ENCODE measurements at regions not wholly inside any gene's neighbourhood (a gene's known extent, or its start where the extent isn't known, plus 50 kb on each side); places are given as distances from the start of the nearest gene placed in this dataset.

DNA sequence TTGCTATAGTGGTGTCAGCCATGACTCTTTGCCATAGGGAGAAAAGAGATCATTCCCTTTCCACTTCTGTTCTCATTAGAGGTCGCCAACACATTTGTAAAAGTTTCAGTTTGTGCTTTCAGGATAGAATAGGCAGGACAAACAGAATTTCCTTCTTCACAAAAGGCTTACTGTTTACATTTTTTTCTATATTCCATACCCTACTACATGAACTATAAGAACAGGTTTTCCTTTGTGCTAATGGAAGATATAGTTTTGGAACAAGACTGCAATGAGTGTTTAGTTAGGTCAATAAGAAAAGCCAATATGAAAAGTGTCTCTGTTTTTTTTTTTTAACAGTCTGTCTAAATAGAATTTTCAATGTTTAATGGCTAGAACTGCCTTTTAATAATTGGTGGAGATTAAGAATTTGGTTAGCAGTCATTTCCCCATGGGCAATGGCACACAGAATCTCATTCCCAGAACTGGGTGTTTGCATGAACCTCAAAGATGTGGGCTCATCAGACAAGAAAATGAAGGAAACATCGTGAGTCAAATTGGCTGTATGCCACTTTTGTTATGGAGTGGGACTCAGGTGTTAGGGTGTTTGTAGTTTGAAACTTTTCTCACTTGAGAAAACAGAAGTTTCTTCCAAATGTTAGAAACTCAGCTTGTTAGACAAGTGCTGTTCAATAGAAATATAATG, 75.2 kb upstream of the PRLR start:
- Histone ChIP-seq H3K36me3 (ENCODE audit: insufficient read depth) (no peaks in the 10 kb centered on the region), H2AFZ (ENCODE audit: low read depth) (no peak overlapping the region)

DNA sequence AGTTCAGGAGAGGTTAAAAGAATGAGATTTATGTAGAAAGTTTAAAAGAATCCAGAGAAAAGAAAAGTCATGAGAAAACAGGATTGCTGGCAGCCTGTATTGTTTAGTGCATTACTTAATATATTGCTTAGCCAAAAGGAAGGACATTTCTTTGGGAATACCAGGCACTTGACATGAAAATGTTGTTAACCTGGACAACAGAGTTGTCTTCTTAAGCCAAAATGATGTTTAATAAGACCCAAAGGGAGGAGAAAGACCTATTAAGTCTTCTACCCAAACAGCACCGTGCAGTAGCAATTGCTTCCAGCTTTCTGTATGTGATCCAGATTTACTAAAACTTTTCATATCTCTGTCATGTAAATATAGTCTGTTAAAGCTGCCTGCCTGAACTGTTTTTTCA, 74.0 kb upstream of the PRLR start:
- H2AFZ ChIP-seq (ENCODE audit: low read depth): no peak overlapping the region
- no peak overlapping the region for H3K4me2 ChIP-seq
- H3K79me2 ChIP-seq (ENCODE audit: insufficient read depth, low read depth): no peaks in the 10 kb centered on the region
- no peak overlapping the region for H3K27ac ChIP-seq
- H4K20me1 ChIP-seq (ENCODE audit: insufficient read depth): no peaks in the 10 kb centered on the region
- no peak overlapping the region for H3K4me3 ChIP-seq (IDR thresholded peaks at IDR 0.05; ENCODE audit: insufficient read depth, low read depth, low read length)
- no peaks in the 10 kb centered on the region for H3K27me3 ChIP-seq (ENCODE audit: insufficient read depth, low read depth)
- TF ChIP-seq, protein P1, sequence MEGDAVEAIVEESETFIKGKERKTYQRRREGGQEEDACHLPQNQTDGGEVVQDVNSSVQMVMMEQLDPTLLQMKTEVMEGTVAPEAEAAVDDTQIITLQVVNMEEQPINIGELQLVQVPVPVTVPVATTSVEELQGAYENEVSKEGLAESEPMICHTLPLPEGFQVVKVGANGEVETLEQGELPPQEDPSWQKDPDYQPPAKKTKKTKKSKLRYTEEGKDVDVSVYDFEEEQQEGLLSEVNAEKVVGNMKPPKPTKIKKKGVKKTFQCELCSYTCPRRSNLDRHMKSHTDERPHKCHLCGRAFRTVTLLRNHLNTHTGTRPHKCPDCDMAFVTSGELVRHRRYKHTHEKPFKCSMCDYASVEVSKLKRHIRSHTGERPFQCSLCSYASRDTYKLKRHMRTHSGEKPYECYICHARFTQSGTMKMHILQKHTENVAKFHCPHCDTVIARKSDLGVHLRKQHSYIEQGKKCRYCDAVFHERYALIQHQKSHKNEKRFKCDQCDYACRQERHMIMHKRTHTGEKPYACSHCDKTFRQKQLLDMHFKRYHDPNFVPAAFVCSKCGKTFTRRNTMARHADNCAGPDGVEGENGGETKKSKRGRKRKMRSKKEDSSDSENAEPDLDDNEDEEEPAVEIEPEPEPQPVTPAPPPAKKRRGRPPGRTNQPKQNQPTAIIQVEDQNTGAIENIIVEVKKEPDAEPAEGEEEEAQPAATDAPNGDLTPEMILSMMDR (conservative IDR thresholded peaks at IDR 0.05; ENCODE audit: low read depth, low read length): no peak
- no peaks in the 10 kb centered on the region for H3K36me3 ChIP-seq (ENCODE audit: insufficient read depth)
- peaks cover 74% of the 10 kb centered on the region for H3K4me1 ChIP-seq (ENCODE audit: low read depth, poor library complexity, severe bottlenecking)
- H3K9ac ChIP-seq: no peak overlapping the region

More for the DNA sequence above, 75.2 kb upstream of the PRLR start:
- Histone ChIP-seq H3K27ac (no peak overlapping the region), H3K9ac (no peak overlapping the region), H3K4me3 (IDR thresholded peaks at IDR 0.05; ENCODE audit: insufficient read depth, low read depth, low read length) (no peak overlapping the region), H3K4me2 (no peak overlapping the region), H3K4me1 (ENCODE audit: low read depth, poor library complexity, severe bottlenecking) (peaks cover 64% of the 10 kb centered on the region), H3K79me2 (ENCODE audit: insufficient read depth, low read depth) (no peaks in the 10 kb centered on the region), H4K20me1 (ENCODE audit: insufficient read depth) (no peaks in the 10 kb centered on the region), H3K27me3 (ENCODE audit: insufficient read depth, low read depth) (no peaks in the 10 kb centered on the region)
- TF ChIP-seq, protein P1 (conservative IDR thresholded peaks at IDR 0.05; ENCODE audit: low read depth, low read length): no peak

DNA sequence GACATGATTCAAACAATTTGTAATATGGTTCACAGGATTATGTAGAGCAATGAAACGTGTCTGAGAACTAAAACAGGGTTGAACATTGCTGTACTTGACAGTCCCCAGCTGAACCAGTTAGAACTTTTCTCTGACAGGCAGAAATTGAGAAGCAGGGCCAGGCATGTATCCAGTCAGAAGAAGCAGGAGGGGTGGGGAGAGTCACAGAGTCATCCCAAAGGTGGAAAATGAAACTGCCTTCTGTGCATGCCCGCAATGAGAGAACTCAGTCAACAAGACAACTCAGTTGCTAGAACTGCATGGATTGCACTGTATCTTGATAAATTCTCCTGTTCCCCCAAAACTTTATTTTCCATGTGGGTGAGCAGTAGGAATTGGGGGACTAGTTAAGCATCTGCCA, 72.9 kb upstream of the PRLR start:
- Histone ChIP-seq H3K4me3 (IDR thresholded peaks at IDR 0.05; ENCODE audit: insufficient read depth, low read depth, low read length) (no peak overlapping the region), H3K9ac (peak overlapping the region; percentile 4; the same call in 1 of the 2 replicates), H3K4me2 (peak overlapping the region; percentile 88), H3K36me3 (ENCODE audit: insufficient read depth) (no peaks in the 10 kb centered on the region), H4K20me1 (ENCODE audit: insufficient read depth) (no peaks in the 10 kb centered on the region), H3K79me2 (ENCODE audit: insufficient read depth, low read depth) (no peaks in the 10 kb centered on the region), H2AFZ (ENCODE audit: low read depth) (no peak overlapping the region), H3K27me3 (ENCODE audit: insufficient read depth, low read depth) (no peaks in the 10 kb centered on the region), H3K27ac (peak overlapping the region; percentile 66), H3K4me1 (ENCODE audit: low read depth, poor library complexity, severe bottlenecking) (peaks cover 71% of the 10 kb centered on the region)
- TF ChIP-seq, protein P1 (conservative IDR thresholded peaks at IDR 0.05; ENCODE audit: low read depth, low read length): no peak

DNA sequence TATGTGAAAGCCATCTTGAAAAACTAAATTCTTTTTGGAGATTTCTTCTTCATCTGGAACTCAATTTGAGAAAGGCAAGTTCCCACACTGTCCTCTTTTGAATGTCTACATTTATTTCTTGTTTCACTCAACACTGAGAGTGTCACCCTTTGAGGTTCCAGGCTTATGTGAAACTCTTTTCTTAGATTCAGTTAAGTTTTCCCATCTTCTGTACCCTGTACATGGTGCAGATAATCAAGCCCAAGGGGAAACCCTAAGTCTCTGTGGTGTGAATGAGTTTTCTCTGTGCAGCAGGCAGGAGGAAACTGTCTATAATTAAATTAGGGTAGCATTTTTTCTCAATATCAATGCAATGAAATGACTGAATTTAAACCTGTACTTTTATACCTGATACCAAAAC, 72.3 kb upstream of the PRLR start:
- no peak overlapping the region for H2AFZ ChIP-seq (ENCODE audit: low read depth)
- H3K4me2 ChIP-seq: peak overlapping the region; percentile 88

More for the DNA sequence above, 72.3 kb upstream of the PRLR start:
- H3K27me3 ChIP-seq (ENCODE audit: insufficient read depth, low read depth): no peaks in the 10 kb centered on the region
- no peaks in the 10 kb centered on the region for H3K79me2 ChIP-seq (ENCODE audit: insufficient read depth, low read depth)
- peaks cover 68% of the 10 kb centered on the region for H3K4me1 ChIP-seq (ENCODE audit: low read depth, poor library complexity, severe bottlenecking)
- H3K27ac ChIP-seq: peak overlapping the region; percentile 66
- H3K9ac ChIP-seq: peak overlapping the region; percentile 4; the same call in 1 of the 2 replicates
- H3K4me3 ChIP-seq (IDR thresholded peaks at IDR 0.05; ENCODE audit: insufficient read depth, low read depth, low read length): no peak overlapping the region
- TF ChIP-seq, protein P1 (conservative IDR thresholded peaks at IDR 0.05; ENCODE audit: low read depth, low read length): no peak
- no peaks in the 10 kb centered on the region for H4K20me1 ChIP-seq (ENCODE audit: insufficient read depth)
- no peaks in the 10 kb centered on the region for H3K36me3 ChIP-seq (ENCODE audit: insufficient read depth)

Data from KMS-11 (cell line).